ENCODE measurements at regions not wholly inside any gene's neighbourhood (a gene's known extent, or its start where the extent isn't known, plus 50 kb on each side); places are given as distances from the start of the nearest gene placed in this dataset.
A peak's percentile ranks its signal among the peaks of the same experiment; 100 is the strongest.

- DNase-seq (ENCODE audit: insufficient read length, low spot score) (no peak), FAIRE-seq (no peak)
- TF ChIP-seq POLR2A (IDR thresholded peaks at IDR 0.05; ENCODE audit: low read depth, low read length), result no peak
Observed at GRCh38 chr10:78875932-78876331, 192.8 kb upstream of the ZMIZ1 start.

GRCh38 chr10:78876449-78876848, 192.3 kb upstream of the ZMIZ1 start:
- TF ChIP-seq POLR2A (IDR thresholded peaks at IDR 0.05; ENCODE audit: low read depth, low read length), result no peak
- FAIRE-seq (no peak), DNase-seq (ENCODE audit: insufficient read length, low spot score) (no peak)

- DNase-seq (ENCODE audit: insufficient read length, low spot score), result no peak
- no peak for FAIRE-seq
Observed at GRCh38 chr10:78879621-78880020, 189.1 kb upstream of the ZMIZ1 start.

GRCh38 chr10:78886129-78886528, 182.6 kb upstream of the ZMIZ1 start:
- FAIRE-seq (peak; percentile 36), DNase-seq (ENCODE audit: insufficient read length, low spot score) (no peak)
- no peak for TF ChIP-seq POLR2A (IDR thresholded peaks at IDR 0.05; ENCODE audit: low read depth, low read length)

More at GRCh38 chr10:78879621-78880020, 189.1 kb upstream of the ZMIZ1 start:
- no peak for TF ChIP-seq POLR2A (IDR thresholded peaks at IDR 0.05; ENCODE audit: low read depth, low read length)

- FAIRE-seq (no peak), DNase-seq (ENCODE audit: insufficient read length, low spot score) (no peak)
Observed at GRCh38 chr10:78889536-78890063, 179.2 kb upstream of the ZMIZ1 start.

GRCh38 chr10:78890506-78890905, 178.3 kb upstream of the ZMIZ1 start:
- TF ChIP-seq POLR2A (IDR thresholded peaks at IDR 0.05; ENCODE audit: low read depth, low read length), result no peak
- no peak for FAIRE-seq

More at GRCh38 chr10:78889536-78890063, 179.2 kb upstream of the ZMIZ1 start:
- TF ChIP-seq POLR2A (IDR thresholded peaks at IDR 0.05; ENCODE audit: low read depth, low read length), result no peak

GRCh38 chr10:78891741-78892140, 177.0 kb upstream of the ZMIZ1 start:
- TF ChIP-seq POLR2A (IDR thresholded peaks at IDR 0.05; ENCODE audit: low read depth, low read length), result no peak
- DNase-seq (ENCODE audit: insufficient read length, low spot score) (no peak), FAIRE-seq (no peak)

More at GRCh38 chr10:78890506-78890905, 178.3 kb upstream of the ZMIZ1 start:
- no peak for DNase-seq (ENCODE audit: insufficient read length, low spot score)

- TF ChIP-seq POLR2A (IDR thresholded peaks at IDR 0.05; ENCODE audit: low read depth, low read length), result no peak
- DNase-seq (ENCODE audit: insufficient read length, low spot score) (peak; percentile 30), FAIRE-seq (no peak)
Observed at GRCh38 chr10:78892338-78893176, 176.2 kb upstream of the ZMIZ1 start.

GRCh38 chr10:78893217-78893616, 175.5 kb upstream of the ZMIZ1 start:
- FAIRE-seq (no peak), DNase-seq (ENCODE audit: insufficient read length, low spot score) (no peak)
- no peak for TF ChIP-seq POLR2A (IDR thresholded peaks at IDR 0.05; ENCODE audit: low read depth, low read length)

GRCh38 chr10:78894089-78894840, 174.5 kb upstream of the ZMIZ1 start:
- FAIRE-seq (no peak), DNase-seq (ENCODE audit: insufficient read length, low spot score) (no peak)
- no peak for TF ChIP-seq POLR2A (IDR thresholded peaks at IDR 0.05; ENCODE audit: low read depth, low read length)

- DNase-seq (ENCODE audit: insufficient read length, low spot score), result no peak
- no peak for TF ChIP-seq POLR2A (IDR thresholded peaks at IDR 0.05; ENCODE audit: low read depth, low read length)
- FAIRE-seq, result no peak
Observed at GRCh38 chr10:78894841-78895195, 173.9 kb upstream of the ZMIZ1 start.

GRCh38 chr10:78895469-78895868, 173.3 kb upstream of the ZMIZ1 start:
- TF ChIP-seq POLR2A (IDR thresholded peaks at IDR 0.05; ENCODE audit: low read depth, low read length), result no peak
- FAIRE-seq (no peak), DNase-seq (ENCODE audit: insufficient read length, low spot score) (no peak)

GRCh38 chr10:78896159-78896928, 172.4 kb upstream of the ZMIZ1 start:
- TF ChIP-seq POLR2A (IDR thresholded peaks at IDR 0.05; ENCODE audit: low read depth, low read length), result no peak
- FAIRE-seq (no peak), DNase-seq (ENCODE audit: insufficient read length, low spot score) (no peak)

Data from H54 (cell line).